GM21360 (cell line): ENCODE measurements at regions not wholly inside any gene's neighbourhood (a gene's known extent, or its start where the extent isn't known, plus 50 kb on each side); places are given as distances from the start of the nearest gene placed in this dataset.
A peak's percentile ranks its signal among the peaks of the same experiment; 100 is the strongest.

ENCODE experiments used
- ATAC-seq: cut with Tn5 transposase; IDR thresholded peaks from one replicate; pipeline ENCODE4 v1.9.1; 2021; ENCODE audit warnings: mild to moderate bottlenecking, moderate library complexity; ENCODE audit not compliant: unreplicated experiment

GRCh38 chr1:162970021-162970420, 99.1 kb upstream of the RGS4 start:
- ATAC-seq: no peak

DNA sequence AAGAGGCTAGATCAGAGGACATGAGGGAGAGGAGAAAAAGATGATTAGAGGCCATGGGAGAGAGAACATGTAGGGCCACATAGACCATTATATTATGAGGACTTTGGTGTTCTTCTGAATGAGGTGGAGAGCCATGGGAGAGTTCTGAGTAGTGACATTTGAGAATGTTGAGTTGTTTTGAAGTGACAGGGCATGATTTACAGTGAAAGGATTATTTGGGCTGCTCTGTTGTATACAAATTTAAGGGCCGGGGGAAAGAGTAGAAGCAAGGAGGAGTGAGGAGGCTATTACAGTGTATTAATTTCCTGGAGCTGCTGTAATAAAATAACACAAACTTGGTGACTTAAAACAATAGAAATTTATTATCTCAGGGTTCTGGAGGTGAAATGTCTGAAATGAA, 102.5 kb upstream of the RGS4 start:
- no peak for ATAC-seq

DNA sequence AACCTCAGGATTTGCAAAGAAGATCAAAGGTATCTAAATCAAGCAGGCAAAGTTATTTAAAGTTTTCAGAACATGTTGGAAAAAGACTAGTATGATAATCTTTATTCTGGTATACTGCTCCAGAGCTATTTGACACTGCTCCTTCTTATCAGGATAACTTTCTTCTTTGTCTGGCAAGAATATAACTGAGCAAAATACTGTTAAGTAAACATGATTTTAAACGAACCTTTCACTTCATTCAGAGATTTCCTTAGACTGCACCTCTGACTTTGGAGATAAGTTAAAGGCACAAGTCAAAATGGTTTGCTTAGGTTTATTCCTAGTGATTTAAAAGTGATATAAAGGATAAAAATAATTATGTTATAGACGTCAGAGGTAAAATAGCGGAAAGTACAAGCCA, 103.9 kb upstream of the CCDC190 start:
- ATAC-seq: no peak

- ATAC-seq: no peak
These were observed 95.9 kb upstream of the CCDC190 start for GRCh38 chr1:162956922-162957321.

- no peak for ATAC-seq
These were observed 93.8 kb upstream of the CCDC190 start for GRCh38 chr1:162954824-162955223.

- no peak for ATAC-seq
These were observed 92.0 kb upstream of the CCDC190 start for GRCh38 chr1:162952956-162953355.

DNA sequence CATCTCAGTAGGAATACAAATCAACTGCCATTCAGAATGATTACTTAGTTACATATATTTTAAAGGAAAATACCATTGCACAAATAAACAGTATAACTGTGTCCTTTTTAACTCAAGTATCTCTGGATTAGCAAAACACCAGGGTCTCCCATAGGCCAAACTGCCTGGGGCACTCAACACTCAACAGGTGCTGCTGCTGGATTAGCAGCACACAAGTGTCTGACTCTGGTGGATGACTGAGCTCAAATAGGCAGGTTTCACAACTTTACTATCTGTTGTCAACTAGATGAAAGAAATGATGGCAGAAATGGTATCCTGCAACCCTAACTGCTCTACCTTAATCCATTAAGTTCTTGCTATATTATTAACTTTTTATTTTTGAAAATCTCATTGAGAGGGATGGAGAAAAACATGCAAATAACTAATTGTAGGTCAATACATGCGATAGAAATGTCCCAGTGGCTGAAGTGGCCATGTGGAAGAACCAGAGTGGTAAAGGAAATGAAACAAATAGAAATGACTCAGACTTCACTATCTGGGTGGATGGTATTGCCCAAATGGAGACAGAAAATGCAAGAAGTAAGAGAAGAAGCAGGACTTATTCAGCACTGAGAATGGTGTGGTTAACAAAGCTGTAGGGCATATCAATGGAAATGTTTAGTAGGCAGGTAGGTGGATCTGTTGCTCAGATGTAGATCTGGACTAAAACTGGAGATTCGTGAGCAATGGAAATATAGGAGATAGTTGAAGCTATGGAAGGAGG, 90.8 kb upstream of the CCDC190 start:
- peak; percentile 96 for ATAC-seq

DNA sequence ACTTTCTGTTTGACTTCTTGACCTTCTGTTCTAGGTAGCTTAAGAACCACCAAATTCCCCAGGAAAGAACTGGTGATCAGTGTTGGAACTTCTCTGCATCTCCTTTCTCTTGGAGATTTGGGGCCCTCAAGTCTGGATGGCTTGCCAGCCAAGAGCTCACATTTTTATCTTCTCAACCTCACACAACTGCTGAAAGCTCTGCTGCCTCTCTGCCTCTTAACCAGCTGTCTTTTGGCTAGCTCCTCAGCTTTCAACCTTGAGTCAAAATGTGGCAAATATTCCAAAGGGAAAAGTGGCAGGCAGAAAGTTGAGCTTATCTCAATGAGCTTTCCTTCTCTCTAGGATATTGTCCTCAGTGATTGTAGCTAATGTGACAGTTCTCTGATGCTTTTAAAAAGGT, 89.2 kb upstream of the CCDC190 start:
- ATAC-seq: no peak

DNA sequence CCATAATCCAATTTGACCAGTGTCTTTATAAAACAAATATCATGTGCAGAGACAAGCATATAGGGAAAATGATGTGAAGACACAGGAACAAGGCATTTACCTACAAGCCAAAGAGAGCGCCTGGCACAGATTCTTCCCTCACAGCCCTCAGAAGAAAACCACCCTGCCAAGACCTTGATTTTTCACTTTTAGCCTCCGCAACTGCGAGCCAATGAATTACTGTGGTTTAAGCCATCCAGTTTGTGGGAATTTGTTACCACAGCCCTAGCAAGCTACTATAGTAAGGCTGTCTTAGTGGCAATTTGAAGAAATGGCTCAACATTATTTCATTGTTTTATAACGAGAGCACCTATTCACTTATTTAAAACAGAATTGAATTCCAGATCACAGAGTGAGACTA, 85.7 kb upstream of the CCDC190 start:
- ATAC-seq: no peak

GRCh38 chr1:162944974-162945674, 84.1 kb upstream of the CCDC190 start:
- ATAC-seq: no peak

DNA sequence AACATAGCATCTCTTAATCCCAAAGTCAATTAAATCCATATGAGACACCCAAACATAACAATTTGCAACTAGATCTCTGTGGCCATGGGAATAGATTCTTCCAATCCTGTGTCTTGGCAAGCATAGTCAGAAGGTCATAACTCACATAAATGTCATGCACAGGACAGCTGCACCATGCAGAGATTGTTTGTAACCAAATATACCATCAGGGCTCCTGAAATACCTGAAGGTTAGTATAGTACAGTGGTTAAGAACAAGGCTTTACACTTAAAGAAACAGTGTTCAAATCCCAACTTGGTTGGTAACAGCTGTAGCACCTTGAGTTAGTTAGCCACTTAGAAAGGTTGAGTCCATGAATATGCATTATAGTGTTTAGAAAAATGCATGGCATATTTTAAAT, 82.6 kb upstream of the CCDC190 start:
- ATAC-seq: no peak

DNA sequence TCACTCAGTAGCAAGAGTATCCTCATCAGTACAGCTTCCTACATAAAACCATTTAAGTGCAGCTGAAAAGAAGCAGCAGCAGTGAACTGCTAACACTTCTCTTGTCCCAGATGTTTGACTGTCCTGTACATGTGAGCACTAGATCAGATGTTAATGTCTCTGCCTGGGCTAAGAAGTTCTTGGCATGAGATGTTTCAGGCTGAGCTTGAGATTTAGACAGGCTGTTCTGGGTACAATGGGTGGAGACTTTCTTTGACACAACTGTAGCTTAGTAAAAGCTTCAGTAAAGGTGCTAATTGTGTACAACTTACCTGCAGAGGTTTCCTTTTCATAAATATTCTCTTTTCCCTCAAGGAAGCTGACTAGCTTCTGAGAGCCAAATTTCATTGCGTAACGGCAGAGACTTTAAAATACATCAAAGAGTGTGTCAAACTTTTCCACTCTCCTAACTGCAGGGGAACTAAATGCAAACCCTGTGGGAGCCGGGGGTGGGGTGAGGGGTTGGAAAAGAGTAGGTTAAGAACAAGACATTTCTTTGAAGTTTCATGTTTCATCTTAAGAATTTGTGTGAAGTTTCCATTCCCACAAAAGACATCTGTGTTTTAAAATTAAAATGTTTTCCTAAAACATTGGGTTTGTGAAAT, 82.1 kb upstream of the CCDC190 start:
- ATAC-seq: no peak

DNA sequence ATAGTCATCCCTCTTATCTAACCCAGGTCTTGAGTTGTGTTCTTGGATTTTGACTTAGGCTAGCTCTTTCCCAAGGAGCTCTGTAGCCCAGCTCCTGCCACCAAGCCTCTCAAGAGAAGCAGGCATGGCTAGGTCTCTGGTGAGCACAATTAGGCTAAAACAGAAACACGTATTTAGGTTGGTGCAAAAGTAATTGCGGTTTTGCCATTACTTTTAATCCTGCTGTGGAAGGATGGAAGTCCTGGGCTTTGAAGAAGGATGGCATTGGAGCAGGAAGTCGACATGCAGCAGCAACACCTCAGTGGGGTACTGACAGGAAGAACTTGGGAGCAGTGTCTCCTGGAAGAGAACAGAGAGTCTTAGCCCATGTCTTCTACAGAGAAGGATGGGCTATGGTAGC, 80.0 kb upstream of the CCDC190 start:
- no peak for ATAC-seq

- no peak for ATAC-seq
These were observed 78.1 kb upstream of the CCDC190 start for GRCh38 chr1:162939035-162939434.

DNA sequence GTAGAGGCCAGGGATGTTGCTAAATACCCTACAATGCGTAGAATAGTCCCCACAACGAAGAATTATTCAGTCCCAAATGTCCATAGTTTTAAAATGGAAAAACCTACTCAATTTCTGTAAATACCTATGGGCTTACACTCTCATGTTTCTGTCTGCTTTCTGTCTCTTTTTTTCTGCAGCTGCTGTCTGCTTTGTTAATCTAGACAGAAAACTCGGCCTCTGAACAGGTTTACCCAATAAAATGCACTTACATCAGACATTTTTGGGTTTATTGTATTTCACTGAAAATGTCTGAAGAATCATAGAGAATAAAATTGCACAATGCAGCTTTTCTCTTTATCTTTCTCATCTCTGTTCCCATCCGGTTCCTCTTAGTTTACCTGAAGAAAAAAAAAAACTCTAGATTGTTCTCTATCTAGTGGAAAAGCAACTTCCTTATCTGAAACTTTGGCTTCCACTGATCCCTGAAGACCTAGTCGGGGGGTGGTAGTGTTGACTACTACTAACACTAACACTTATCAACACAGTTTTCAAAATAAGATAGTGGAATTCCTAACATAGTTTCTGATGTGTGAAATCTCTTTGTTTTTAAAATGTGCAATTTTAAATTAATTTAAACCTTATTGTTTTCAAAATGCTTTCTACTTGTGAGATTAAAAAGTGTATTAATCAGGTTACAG, 76.9 kb upstream of the CCDC190 start:
- no peak for ATAC-seq

DNA sequence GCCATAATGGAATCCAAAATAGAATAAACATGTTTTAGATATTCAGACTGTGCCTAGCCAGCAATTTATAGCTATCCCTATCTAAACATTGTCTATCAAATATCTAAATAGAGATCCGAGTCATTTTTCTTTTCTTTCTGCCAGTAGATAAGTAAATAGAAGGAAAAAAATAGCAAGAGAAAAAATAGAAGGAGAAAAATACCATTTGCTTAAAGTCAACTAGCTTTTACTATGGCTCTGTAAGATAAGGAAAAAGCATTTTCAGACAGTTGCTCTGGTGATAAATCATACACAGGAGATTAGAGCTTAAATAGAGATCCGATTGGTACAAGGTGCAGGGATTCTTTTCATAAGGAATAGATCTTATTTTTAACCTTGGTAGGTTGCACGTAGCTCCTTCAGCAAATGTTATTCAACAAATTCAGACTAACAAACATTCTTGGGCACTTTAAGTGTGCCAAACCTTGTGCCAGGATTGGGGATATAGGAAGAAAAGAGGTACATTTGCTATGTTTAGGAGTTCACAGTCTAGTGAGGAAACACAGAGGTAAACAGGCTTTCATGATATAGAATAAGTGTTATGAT, 70.1 kb upstream of the CCDC190 start:
- ATAC-seq: no peak

GRCh38 chr1:162930532-162930931, 69.6 kb upstream of the CCDC190 start:
- no peak for ATAC-seq

DNA sequence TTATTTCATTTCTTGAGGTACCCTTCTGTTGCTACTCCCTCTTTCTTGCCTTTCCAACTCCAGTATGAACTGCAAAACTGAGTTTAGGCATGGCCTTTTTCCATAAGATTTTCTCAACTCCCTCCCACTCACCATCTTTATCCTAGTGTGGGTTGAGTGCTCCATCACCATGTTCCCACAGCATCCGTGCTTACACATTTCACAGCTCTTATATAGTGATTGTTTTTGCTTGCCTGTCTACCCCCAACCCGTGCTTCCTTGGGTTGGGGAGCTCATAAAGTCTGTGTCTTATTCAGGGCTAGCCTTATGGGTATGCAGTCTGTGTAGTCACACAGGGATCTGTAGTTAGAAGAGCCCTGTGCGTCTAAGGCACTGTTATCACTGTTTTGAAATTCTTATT, 68.2 kb upstream of the CCDC190 start:
- no peak for ATAC-seq

- no peak for ATAC-seq
These were observed 67.2 kb upstream of the CCDC190 start for GRCh38 chr1:162928141-162928540.

DNA sequence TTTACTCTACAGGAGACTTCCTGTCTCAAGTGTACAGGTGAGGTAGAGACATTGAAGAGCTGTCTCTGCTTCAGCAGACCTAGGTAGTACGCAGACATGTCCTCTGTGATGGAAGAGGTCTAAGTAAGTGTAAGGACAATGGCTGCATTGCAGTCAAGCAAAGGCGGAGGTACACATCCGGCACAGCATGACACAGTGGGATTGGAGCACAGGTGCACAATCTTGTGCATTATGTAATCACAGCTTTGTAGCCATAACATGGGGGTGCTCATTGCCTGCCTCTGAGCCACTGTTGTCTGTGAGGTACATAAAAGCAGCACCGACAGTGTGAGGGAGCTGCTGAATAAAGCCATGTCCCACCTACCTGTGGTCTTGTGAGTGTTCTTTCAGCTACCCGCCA, 66.4 kb upstream of the CCDC190 start:
- no peak for ATAC-seq

DNA sequence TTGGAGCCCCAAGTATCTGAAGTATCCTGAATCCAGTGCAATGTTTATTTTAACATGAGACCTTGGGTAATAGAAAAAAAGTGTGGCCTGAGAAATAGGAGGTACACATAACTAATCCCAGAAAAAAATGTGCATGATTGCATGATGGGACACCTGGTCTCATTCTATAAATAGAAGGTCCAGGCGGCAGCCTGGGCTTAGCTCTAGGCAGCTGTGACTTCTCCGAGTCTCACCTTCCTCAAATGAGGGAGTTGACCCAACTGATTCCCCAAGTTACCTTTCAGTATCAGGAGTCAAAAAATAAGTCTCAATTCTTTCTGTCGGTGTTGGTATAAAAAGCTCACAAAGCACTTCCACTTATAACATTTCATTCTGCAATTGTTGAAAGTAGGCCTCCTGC, 65.9 kb upstream of the CCDC190 start:
- no peak for ATAC-seq
